ENCODE measurements at regions not wholly inside any gene's neighbourhood (a gene's known extent, or its start where the extent isn't known, plus 50 kb on each side); places are given as distances from the start of the nearest gene placed in this dataset.

DNA sequence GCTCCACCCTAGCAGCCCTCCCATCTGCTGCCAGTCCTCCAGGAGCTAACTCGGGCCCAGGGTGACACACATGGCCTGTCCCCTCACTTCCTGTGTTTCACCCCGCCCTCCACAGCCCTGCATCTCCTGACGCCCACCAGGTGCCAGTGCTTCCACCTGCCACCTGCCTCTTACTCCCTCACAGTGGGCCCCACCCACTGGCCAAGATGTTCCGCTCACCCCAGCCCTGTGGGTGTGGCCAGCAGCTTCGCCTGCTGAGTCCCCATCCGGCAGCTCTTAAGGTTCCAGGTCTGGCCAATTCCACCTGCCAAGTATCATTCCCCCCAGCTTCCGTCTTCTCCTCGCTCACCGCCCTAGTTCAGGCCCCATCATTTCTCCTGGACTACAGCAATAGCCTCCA, 184.1 kb downstream of the MBOAT1 start:
- DNase-seq: no peak

DNA sequence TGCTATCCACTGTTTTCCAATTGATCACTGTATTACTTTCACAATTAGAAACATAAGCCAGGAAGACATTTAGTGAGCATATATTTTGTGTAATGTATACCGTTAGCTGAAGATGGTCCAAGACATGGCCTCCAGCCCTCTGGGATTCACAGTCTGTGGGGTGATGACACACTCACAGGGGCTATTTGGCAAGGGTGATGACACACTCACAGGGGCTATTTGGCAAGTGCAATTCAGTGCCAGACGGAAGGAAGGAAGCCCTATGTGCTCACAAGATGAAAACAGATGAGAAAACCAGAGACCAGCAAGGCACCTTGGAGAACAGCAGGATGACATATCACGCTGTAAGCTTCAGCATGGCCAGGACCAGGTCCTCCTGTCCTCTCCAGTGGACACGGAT, 183.7 kb downstream of the MBOAT1 start:
- no peak for DNase-seq

DNA sequence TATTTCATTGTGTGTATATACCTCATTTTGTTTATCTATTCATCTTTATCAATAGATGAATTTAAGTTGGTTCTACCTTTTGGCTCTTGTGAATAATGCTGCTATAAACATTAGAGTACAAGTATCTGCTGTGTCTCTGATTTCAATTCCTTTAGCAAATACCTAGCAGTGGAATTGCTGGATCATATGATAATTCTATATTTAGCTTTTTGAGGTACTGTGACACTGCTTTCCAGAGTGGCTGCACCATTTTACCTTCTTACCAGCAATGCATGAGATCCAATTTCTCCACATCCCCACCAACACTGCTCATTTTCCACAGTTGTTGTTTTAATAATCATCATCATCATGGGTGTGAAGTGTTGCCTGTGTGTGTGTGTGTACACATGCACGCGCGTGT, 182.3 kb downstream of the MBOAT1 start:
- no peak for DNase-seq

DNA sequence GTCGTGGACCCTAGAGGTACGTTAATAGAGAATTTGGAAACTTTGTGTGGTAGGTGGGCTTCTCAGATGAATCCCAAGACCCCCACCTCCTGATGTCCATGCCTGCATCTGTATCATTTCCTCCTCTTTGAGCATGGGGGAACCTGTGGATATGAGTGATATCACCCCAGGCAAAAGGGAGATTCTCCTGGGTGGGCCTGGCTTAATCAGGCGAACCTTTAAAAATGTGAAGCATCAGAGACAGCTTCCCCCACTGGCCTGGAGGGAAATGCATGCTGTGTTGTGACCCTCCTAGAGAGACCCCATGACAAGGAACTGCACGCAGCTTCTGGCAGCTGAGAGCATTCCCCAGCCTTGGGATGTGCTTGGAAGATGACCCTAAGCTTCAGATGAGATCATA, 180.9 kb downstream of the MBOAT1 start:
- no peak for DNase-seq

DNA sequence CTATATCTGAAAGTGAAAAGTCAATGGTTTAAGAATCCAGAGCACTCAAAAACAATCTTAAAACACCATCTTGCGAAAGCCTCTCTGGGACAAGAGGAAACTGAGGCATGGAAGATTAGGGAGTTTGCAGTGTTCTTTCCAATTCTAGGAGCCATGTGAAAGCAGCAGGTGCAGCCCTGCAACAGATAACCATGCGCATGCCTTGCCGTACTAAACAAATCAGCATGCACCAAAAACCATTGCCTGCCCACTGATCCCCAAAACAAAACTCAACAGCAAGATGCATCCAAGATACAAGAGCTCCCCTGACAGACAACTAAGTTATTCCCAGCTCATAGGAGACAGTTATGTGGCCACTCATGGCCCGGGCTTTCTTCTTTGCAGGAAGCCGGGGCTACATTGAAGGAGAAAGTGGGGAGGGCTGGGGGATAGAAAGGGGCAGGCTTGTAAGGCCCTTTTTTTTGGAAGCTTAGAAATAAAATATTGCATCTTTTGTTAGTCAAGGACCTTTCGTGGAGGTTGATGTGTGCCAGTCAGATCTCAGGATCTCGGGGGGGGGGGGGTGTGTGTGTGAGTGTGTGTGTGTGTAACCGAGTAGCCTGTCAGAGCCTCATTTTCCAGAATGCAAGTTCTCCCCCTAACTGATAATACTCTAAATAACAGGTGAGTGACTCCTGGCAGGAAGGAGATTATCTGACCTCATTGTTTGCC, 178.4 kb downstream of the MBOAT1 start:
- no peak for DNase-seq

DNA sequence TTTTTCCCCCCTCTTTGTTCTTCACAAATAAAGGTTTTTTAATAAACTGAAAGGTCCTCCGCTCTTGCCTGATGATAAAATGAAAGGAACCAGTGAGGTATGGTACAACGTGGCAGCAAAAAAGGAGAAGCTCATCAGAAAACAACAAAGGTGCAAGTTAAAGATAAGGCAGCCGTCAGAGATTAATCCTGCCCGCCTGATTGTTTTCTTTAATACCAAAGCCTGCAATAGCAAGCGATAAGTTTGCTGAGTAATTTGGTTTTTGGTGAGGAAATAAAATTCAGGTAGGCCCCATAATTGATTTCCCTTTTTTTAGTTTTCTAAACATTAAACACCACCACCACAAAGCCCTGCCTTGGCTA, 177.9 kb downstream of the MBOAT1 start:
- DNase-seq: no peak

DNA sequence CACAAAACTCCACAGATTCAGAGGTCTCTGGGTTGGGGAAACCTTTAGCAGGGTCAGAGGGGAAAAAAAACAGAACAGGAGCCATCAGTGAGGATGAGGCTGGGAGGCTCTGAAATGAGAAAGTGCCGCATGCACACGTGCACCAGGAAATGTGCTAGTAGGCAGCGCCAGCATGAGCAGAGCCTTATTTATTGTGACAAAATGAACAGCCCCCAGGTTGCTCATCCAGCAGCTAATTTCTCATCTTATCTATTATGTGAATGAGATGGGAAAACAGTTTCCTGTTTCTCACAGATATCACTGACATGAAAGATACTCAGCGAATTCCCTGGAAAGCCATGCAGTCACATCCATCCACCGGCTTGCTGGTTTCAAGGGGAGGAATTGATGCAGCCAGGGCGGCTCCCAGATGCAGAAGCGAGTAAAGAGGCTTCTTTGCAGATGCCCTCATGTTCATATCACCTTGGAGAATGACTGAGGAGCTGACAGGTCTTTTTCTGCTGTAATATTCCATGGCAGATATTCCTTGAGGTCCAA, 176.1 kb downstream of the MBOAT1 start:
- no peak for DNase-seq

DNA sequence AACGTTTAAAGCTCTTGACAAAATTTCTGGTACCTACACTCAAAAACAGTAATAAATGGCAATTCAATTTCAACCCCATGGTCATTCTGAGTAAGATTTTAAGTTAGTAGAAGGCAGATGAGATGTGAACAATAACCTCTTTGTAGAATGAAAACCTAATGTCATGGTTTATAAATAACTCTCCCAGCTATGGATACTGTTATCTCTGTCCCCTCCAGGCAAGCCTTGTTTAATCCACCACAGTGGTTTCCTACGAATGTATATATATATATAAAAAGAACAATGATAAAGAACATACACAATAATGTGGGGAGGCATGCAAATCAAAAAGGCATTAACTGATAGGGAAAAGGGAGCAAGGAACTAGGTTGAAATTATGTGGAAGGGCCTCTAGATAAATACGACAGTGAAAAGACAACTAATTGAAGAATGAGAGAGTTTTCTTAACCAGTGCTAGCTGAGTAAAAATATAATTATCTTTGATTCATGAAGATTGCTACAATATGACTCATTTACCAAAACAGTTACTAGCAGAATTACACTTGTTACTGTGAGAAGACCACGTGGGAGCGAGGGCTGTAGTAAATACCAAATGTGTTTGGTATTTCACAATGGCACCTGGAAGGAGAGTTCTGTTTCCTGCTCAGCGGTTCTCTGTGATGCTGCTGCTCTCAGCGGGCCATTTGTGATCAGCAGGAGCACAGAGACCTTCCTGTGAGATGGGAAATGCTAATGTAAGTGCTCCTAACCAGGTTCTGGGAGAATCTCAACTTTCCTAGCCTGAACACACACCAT, 173.7 kb downstream of the MBOAT1 start:
- DNase-seq: no peak

DNA sequence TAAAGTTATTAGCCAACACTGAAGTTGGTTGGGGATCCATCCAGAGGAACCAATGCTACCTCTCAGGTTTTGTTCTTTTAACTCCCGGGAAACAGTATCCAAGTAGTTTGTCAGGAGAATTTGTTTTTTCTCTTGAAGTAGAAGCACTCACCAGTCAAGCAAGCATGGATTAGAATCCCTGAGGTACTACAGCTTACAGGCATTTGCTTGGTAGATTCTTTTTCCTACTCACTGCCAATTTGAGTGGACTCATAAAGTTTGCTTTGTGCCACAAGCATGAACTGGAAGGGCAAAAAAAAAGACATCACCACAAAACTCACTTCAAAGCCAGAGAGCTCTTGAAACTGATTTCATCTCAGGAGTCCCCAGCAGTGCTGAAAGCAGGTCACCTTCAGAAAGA, 167.4 kb downstream of the MBOAT1 start:
- no peak for DNase-seq
